ENCODE measurements at regions not wholly inside any gene's neighbourhood (a gene's known extent, or its start where the extent isn't known, plus 50 kb on each side); places are given as distances from the start of the nearest gene placed in this dataset.

GRCh38 chr18:60552948-60553347 is 180.4 kb upstream of the MC4R start:
- intact Hi-C loops (cut with DNase I), result no loop called here
- DNase-seq, result peak in 1 of 10 donors; percentile 77

- intact Hi-C loops (cut with DNase I), result no loop called here
- DNase-seq, result peak in 1 of 10 donors; percentile 64
Observed at GRCh38 chr18:60554967-60555366, 182.4 kb upstream of the MC4R start.

DNA sequence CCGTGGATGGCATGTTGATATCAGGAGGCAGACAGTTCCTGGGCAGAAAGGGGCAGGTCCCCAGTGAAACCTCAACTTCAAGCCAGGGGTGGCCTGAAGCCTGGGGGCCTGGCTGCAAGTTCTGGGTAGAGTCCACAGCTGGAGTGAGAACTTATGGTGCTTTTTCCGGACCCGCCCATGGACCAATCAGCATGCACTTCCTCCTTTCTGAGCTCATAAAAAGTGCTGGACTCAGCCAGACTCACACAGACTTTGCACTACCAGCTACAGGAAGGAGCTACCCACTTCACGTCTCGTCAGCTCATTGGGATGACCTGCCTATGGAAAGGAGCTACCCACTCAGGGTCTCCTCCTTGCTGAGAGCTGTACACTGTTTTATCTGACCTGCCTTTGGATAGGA is 183.1 kb upstream of the MC4R start:
- intact Hi-C loops (cut with DNase I), result no loop called here
- no peak for DNase-seq

DNA sequence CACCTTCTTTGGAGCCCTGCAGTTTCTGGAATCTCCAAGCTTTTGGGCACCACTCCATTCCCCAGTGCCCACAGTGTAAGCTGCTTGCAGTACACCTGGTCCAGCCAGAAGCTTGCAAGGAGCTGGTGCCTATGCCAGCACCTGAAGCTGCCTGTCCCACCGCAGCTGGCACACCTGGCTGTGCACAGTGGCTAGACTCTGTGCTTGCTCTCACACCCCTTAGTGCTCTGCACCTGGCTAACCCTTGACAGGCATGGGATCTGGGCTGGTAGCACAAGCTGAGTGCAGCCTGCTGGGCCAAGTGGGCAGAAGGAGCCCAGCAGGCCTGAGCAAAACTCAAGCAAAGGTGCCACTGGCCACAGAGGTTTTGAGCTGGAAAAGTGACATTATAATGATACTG is 183.8 kb upstream of the MC4R start:
- no peak for DNase-seq
- intact Hi-C loops (cut with DNase I), result no loop called here

DNA sequence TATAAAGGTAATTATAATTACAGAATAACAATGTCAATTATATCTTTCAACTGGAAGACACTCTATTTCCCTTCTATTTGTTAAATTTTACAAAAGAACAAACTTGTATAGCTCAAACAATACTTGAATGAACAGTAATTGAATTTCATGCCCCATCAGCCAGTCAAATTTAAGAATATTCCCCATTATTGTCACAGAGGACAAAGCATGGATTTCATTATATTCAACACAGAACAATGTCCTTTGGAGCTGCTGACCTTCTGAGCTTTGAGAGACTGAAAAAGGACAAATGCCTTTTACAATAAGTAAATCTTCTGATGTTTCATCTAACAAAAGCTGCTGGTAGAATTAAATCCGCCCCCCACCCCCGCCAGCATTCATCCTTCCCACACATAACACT is 187.5 kb upstream of the MC4R start:
- no peak for DNase-seq
- intact Hi-C loops (cut with DNase I), result no loop called here

- DNase-seq, result no peak
- intact Hi-C loops (cut with DNase I), result no loop called here
Observed at GRCh38 chr18:60563082-60563481, 190.5 kb upstream of the MC4R start.

DNA sequence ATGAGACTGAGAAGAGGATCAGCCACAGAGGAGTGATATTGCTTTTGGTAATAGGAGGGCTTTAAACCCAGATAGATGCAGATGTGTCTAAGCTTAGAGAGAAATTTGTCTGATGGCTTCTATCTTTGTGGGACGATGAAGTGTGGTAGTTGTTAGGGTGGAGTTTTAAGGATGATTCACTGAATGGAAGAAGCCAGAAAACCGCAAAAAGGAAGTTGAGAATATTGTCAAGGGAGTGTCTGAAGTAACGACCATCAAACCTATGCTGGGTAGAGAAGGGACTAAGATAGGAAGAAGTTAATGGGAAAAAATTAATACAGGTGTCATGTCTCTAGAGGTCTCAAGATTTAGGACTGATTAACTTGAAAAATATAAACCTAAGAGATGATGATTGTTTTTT is 195.6 kb upstream of the MC4R start:
- intact Hi-C loops (cut with DNase I), result no loop called here
- no peak for DNase-seq

GRCh38 chr18:60570172-60570571 is 197.6 kb upstream of the MC4R start:
- intact Hi-C loops (cut with DNase I), result no loop called here
- DNase-seq, result no peak

DNA sequence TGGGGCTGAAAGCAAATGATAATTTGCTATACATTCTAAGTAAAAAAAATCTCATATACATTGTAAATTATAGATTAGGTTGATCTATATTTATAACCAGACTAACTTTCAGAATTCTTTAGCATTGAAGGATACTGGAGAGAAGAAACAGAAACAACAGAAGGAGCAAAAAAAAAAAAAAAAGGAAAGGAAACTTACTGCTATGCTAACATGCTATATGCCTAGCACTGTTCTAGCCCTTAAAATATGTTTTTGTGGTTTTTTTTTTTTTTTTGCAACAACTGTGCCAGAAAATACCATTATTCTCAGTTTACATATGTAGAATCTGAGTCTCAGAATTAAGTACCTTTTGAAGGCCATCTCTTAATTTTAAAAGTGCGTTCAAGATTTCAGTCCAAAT is 204.9 kb upstream of the MC4R start:
- intact Hi-C loops (cut with DNase I), result no loop called here
- DNase-seq, result no peak

GRCh38 chr18:60585670-60586069 is 213.1 kb upstream of the MC4R start:
- intact Hi-C loops (cut with DNase I), result no loop called here
- DNase-seq, result no peak

GRCh38 chr18:60593249-60593648 is 220.7 kb upstream of the MC4R start:
- intact Hi-C loops (cut with DNase I), result no loop called here
- DNase-seq, result peak in 1 of 10 donors; percentile 29

- intact Hi-C loops (cut with DNase I), result no loop called here
- no peak for DNase-seq
Observed at GRCh38 chr18:60596928-60597327, 224.4 kb upstream of the MC4R start.

- no peak for DNase-seq
- intact Hi-C loops (cut with DNase I), result no loop called here
Observed at GRCh38 chr18:60599267-60599666, 226.7 kb upstream of the MC4R start.

DNA sequence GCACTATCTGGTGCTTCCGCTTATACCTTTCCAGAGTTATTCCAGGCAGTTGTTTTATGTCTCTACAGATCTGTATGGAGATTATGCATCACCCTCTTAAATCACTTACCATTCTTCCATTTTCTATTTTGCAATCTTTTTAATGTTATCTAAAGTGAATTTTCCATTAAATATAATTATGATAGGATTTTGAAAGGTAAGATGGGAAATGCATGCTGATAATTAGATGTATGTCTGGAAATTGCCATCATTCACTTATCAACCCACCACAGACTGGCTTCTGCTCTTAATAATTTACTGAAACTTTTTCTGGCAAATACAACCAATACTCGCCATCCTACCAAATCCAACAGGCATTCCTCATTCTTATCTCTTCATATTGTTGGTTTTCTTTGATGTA is 227.4 kb upstream of the MC4R start:
- DNase-seq, result no peak
- intact Hi-C loops (cut with DNase I), result no loop called here

DNA sequence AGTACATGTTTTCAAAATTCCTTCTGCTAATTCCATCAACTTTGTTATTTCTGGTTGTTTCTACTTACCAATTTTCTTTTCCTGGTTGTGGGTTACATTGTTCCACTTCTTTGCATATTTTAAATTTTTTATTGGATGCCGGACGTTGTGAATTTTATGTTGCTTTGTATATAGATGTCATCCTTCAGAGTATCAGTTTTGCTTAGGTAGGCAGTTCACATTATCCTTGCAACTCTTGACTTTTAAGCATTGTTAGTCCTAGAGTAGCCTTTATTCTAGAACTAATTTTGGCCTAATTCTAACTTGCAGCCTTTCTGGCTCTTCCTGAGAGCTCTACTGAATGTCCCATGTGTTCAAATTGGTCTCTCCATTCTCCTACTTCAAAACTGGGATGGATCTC is 228.7 kb upstream of the MC4R start:
- no peak for DNase-seq
- intact Hi-C loops (cut with DNase I), result no loop called here

DNA sequence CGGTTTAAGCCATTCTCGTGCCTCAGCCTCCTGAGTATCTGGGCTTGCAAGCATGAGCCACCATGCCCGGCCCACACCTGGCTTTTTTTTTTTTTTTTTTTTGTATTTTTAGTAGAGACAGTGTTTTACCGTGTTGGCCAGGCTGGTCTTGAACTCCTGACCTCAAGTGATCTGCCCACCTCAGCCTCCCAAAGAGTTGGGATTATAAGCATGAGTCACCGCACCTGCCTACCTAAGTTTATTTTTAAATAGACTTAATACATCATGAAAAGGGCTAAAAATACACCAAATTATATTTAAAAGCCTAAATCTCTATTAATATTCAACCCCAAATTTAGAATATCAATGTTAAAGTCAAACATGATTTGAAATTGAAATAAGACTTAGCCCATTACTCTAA is 250.8 kb upstream of the MC4R start:
- no peak for DNase-seq
- intact Hi-C loops (cut with DNase I), result no loop called here

GRCh38 chr18:60624207-60624606 is 251.6 kb upstream of the MC4R start:
- no peak for DNase-seq
- intact Hi-C loops (cut with DNase I), result no loop called here

GRCh38 chr18:60639836-60640235 is 267.3 kb upstream of the MC4R start:
- intact Hi-C loops (cut with DNase I), result no loop called here
- DNase-seq, result no peak

GRCh38 chr18:60643009-60643408 is 270.4 kb upstream of the MC4R start:
- no peak for DNase-seq
- intact Hi-C loops (cut with DNase I), result no loop called here

DNA sequence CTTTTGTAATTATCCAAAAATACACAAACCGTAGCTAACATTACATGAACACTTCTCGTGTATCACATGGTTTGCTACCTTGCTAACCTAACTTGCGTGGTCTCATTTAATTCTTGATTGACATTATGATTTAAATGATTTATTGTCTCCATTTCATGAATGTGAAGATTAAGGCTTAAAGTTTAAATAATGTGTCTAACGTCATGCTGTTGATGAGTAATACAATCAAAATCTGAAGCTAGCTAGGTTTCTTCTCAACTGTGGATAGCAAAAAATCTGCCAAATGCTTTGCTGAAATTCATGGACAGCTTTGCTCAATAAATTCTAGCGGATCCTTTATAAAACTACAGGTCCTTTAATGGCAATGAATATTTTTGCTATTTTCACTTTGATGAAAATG is 274.1 kb upstream of the MC4R start:
- intact Hi-C loops (cut with DNase I), result no loop called here
- no peak for DNase-seq

DNA sequence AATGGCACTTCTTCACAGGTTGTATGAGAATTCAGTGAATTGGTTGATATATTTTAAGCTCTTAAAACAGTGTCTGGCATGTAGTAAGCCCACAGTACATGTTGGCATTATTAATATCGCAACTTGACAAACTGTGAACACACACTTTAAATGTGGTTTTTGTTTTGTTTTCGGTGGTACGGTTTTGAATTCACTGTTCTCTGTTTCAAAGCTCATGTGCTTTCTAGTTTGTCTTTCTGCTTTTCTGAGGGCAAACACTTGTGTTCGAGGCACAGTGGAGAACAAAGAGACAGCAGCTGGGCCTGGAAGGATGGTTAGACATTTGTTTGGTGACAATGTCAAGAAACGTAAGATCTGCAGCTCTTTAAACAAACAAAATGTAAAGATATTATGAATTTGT is 276.5 kb upstream of the MC4R start:
- intact Hi-C loops (cut with DNase I), result no loop called here
- DNase-seq, result no peak

GRCh38 chr18:60649842-60650536 is 277.4 kb upstream of the MC4R start:
- intact Hi-C loops (cut with DNase I), result no loop called here
- no peak for DNase-seq

GRCh38 chr18:60654298-60654697 is 281.7 kb upstream of the MC4R start:
- DNase-seq, result no peak
- intact Hi-C loops (cut with DNase I), result no loop called here
